ENCODE measurements at regions not wholly inside any gene's neighbourhood (a gene's known extent, or its start where the extent isn't known, plus 50 kb on each side); places are given as distances from the start of the nearest gene placed in this dataset.

DNA sequence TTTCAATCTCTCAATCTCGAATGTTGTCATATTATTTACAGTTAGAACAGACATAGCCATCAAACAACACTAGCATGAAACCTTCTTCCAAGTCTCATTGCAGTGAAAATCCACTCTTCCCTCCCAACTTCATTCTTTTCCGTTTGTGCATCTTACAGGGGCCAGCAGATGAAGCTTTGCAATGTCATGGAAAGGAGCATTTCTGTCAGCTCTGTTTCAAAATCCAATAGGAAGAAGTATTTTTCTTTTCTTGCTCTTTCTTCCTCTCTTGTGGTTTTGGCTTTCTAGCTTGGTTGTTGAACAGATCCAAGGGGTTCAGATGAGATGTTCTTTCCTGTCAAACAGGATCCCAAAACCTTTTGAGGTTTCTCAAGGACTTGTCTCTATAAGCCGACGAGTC is 416.6 kb downstream of the AEBP2 start:
- DNase-seq (ENCODE audit: low read depth in 4 of 4, low spot score in 1 of 4), result no peak

- DNase-seq (ENCODE audit: low read depth in 4 of 4, low spot score in 1 of 4), result no peak
These were observed 417.1 kb downstream of the AEBP2 start for GRCh38 chr12:19856389-19856788.

DNA sequence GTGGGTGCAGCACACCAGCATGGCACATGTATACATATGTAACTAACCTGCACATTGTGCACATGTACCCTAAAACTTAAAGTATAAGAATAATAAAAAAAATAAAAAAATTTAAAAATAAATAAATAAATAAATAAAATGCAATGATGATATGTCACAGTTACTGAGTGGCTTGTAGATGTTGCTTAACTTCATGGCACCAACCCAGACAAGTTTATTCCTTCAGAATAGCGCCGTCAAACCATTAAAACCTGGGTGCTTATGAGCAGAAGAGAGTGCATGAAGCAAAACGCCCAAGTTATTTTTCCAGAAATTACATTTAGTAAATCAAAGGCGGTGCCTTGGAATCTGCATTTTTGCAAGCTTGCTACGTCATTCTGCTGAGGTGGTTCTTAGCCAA is 417.9 kb downstream of the AEBP2 start:
- no peak for DNase-seq (ENCODE audit: low read depth in 4 of 4, low spot score in 1 of 4)

GRCh38 chr12:19867151-19867550 is 427.9 kb downstream of the AEBP2 start:
- DNase-seq (ENCODE audit: low read depth in 4 of 4, low spot score in 1 of 4), result no peak

DNA sequence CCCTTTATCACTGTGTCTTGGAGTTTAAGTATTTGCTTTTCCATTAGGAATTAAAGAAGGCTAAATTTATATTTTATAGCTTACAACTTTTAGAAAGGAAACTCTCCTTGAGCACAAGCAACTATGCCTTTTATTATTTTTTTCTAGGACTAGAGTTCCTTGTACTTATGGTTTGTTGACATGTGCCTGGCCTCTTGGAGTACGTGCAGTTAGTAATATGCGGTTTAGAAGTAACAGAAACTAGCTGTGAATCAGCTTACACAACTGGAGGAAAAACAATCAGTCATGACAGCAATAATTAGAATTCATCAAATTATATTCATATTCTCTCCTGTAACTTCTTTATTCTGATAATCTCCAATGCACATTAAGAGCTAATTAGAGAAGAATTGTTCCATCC is 428.7 kb downstream of the AEBP2 start:
- DNase-seq (ENCODE audit: low read depth in 4 of 4, low spot score in 1 of 4), result no peak

DNA sequence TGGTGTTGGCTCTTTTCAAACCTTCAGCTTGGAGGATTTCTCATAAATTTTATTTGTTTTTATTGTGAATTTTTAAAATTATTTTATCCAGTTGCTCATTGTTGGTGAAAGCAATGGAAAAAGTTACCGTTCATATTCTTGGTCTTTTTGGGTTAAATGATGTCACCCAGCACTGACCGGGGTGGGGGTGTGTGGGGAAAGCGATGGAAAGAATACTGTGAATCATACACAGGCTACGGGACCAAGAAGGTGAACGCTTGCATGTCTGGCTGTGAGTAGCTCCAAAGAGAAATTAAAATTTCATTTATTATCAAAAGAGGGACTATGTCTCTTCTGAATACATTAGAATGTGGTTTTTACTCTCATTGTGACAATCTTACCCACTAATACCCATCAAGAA is 430.1 kb downstream of the AEBP2 start:
- DNase-seq (ENCODE audit: low read depth in 4 of 4, low spot score in 1 of 4), result no peak

DNA sequence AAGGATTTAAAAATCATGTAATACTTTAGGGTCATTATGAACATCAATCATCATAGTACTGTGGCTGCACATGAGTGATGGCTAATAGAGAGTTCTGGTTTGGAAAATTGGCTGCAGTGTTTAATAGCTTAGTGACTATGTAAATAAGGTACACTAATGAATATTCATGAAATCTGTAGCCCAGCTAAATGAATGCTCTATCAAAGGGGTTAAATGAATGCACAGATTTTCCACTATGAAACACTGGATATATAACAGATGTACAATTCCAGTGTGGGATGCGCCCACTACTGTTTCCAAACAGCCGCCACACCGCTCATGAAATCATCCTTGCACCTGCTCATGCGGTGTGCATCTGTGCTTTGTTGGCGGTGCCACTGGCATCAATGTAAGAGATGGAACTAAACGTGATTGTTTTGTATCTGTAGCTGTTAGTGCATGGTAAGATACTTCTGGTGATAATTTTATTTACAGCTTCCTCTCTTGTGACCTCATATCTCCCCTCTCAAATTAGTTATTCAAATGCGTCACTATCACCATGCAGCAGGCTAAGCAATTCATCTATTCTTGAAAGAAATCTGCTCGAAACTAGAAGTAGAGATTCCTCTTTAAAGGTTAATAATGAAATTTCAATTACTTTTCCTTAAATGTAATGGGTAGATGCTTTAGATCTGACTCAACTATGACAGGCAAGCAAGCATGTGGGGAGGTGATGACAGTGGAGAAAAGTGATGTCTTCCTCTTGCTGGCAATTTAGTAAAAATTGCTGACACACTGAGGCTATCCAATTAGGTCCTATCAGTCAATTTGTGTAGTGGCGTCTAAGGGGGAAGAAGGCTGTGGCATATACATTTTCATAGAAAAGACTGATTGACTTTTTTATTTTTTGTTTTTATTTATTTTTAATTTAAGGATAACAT is 433.6 kb downstream of the AEBP2 start:
- no peak for DNase-seq (ENCODE audit: low read depth in 4 of 4, low spot score in 1 of 4)

GRCh38 chr12:19880076-19880475 is 440.8 kb downstream of the AEBP2 start:
- no peak for DNase-seq (ENCODE audit: low read depth in 4 of 4, low spot score in 1 of 4)

- DNase-seq (ENCODE audit: low read depth in 4 of 4, low spot score in 1 of 4), result no peak
These were observed 441.4 kb downstream of the AEBP2 start for GRCh38 chr12:19880721-19881120.

DNA sequence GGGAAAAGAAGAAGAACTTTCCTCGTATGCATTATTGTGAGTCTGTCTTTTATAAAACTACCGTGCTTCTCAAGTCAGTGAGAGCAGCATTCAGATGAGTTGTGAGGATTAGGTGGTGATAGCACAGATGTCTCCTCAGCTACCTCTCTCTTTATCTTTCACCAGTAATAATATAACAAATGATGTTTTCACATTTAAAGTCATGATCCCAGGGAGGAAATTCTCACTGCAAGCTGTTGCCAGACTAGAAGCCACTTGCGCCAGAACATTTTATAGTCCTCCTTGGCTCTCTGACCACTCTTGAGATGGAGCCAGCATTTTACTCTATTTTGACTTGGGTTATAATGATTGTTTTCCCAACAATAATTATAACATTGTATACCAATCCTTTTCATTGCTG is 443.1 kb downstream of the AEBP2 start:
- DNase-seq (ENCODE audit: low read depth in 4 of 4, low spot score in 1 of 4), result no peak

DNA sequence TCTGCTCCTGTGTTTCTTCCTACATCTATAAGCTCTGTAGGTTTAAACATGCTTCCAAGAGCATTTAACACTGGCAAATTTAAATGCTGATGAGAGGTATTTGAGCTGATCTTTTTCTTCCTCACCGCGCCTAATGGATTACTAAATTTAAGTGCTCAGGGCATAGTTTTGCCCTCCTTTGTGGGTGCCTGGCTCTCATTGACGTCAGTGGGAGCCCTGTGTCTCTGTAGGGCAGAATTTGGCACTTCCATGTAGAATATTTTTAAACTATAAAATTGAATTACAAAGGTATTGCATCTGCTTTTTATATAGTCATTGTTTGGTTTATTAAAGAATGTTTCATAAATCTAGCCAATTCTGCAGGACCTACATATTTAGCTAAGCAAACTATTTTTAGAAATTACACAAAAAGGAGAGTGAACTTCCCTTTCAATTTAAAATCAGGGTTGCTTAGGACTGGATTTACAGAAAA is 444.8 kb downstream of the AEBP2 start:
- DNase-seq (ENCODE audit: low read depth in 4 of 4, low spot score in 1 of 4), result no peak

GRCh38 chr12:19885093-19885812 is 446.0 kb downstream of the AEBP2 start:
- DNase-seq (ENCODE audit: low read depth in 4 of 4, low spot score in 1 of 4), result no peak

GRCh38 chr12:19886065-19886464 is 446.8 kb downstream of the AEBP2 start:
- DNase-seq (ENCODE audit: low read depth in 4 of 4, low spot score in 1 of 4), result no peak

GRCh38 chr12:19886639-19887064 is 447.4 kb downstream of the AEBP2 start:
- DNase-seq (ENCODE audit: low read depth in 4 of 4, low spot score in 1 of 4), result no peak

DNA sequence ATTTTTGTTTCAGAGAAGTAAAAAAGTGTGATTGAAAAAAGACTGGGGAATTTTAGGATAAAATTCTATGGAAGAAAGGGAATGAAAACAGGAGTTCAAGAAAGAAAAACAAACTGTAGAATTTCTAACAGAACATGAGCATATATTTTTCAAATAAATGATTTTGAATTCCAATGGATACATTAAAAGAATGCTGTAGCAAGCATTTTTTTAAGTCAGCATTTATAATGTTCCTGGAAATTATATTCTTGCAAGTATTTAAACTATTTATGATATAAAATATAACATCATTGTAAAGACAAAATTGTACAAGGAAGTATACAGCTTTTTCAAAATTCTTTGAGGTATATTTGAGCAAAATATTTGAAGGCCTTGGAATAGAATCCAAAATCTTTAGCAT is 450.7 kb downstream of the AEBP2 start:
- no peak for DNase-seq (ENCODE audit: low read depth in 4 of 4, low spot score in 1 of 4)

DNA sequence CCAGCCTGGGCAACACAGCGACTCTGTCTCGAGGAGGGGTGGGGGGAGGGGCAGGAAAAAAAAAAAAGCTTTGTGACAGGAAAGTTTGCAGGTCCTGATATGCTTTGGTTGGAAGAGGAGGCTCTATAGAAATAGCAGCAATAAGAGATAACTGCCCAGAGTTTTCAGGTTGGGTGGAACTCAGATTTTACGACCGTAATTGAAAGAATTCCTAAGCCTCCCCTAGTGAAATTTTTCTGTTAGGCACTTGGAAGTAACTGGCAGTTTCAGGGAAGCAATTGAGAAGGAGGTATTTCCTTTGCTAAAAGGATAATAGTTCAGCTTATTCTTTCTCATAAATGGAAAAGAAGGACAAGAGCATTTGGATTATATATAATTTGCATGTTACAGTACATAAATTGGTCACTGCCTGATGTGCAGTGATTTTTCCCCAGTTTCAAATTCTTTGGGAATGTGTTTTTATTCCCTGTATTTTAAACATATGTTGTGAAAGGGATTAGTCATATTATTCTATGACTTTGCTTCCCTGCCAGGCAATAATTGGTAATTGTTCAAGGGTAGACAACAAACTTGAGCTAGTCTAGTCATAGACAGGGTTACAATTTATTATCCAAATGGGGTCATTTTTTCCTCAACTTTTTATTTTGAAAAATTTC is 452.8 kb downstream of the AEBP2 start:
- DNase-seq (ENCODE audit: low read depth in 4 of 4, low spot score in 1 of 4), result no peak

DNA sequence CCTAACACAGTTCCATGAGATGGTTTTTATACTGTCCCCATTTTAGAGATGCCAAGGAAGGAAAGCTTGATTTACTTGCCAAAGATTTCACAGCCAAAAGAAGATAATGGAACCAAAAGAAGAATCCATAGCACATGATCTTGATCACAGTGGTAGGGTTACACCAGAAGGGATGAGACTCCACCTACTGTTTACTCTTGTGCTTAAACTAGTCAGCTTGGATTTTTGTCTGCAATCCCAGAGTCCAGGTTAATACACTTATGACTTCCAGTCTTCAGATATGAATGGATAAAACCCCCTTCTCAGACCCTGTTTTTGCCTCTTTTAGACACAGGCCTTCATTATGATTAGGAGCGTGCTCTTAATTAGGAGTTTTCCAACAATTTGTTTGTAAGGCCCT is 454.2 kb downstream of the AEBP2 start:
- DNase-seq (ENCODE audit: low read depth in 4 of 4, low spot score in 1 of 4), result no peak

DNA sequence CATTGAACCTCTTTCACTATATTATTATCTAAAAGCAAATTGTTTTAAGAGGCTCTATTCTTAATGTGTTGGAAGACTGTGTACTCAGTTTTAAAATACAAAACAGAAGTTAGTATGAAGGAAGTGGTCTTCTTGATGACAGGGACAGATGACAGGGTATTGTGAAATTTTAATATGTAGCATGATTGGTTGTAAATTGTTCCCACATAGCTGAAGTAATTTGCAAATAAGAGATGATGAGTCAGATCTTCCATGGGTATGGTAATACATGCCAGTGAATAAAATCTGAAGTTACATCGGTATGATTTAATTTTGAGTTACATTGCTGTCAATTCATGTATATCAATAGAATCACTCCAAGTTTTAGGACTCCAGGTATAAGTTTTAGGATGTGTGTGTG is 454.8 kb downstream of the AEBP2 start:
- no peak for DNase-seq (ENCODE audit: low read depth in 4 of 4, low spot score in 1 of 4)

DNA sequence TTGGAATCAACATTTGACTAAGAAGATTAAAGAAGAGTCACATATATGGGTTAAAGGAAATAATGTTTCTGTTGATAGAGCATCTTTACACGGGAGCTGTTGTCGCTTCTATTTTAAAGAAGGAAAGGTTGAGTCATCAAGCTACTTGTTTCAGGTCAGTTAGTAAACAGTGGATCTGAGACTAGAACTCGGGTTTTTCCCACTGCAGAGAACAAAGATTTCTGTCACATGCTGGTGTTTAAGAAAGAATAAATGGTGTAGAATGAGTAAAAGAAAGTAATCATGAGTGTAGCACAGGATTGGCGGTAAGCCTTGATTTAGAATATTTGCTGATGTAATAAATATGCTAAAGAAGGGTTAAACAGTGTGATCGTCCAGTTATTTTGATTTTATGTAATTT is 455.5 kb downstream of the AEBP2 start:
- DNase-seq (ENCODE audit: low read depth in 4 of 4, low spot score in 1 of 4), result no peak

DNA sequence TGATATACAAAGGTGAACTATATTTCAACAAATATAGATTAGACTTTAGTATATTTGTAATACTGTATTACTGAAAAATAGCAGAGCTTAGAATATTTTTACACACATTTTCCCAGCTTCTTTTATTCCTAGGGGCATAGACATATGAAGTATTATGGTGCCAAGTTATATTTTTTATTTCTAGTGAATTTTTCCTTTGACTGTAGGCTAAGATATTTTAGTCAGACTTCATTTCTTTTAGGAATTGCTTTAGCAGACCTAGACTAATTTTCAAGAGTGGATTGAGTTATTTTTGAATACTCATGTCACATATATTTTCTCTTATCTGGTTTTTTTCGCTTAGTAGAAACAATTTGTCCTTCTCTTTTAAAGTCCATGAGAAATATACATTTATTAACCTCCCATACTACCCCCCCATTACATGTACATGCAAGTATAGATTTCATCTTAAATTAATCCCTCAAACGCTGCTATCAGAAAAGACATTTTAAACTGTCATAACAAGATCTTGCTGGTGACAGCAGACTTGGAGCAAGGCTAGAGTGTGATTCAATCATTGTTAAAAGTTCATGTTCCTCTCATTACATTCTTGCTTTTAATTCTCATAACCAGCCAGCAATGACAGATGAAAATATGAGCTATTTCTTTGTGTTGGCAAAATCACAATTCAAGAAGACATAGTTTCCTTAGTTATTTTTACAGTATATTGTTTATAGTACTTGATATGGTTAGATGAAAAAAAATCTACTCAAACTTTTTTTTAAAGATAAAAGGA is 456.1 kb downstream of the AEBP2 start:
- no peak for DNase-seq (ENCODE audit: low read depth in 4 of 4, low spot score in 1 of 4)

DNA sequence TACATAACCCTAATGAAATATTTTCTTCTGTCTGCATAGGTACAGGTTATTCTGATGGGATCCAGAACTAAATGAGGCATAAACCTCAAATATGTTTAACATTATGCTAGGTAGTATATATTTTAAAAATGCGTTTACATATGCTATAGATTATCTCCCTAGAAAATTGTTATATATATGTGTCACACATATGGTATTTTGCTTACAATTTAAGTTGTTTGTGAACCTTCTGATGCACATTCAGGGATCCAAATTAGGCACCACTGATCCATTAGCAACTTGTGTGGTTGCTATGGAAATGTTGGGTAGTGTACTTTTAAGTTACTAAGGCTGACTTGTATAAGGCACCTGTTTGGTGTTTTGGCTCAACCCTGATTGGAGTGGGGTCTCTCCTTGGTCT is 456.7 kb downstream of the AEBP2 start:
- no peak for DNase-seq (ENCODE audit: low read depth in 4 of 4, low spot score in 1 of 4)

Measured in stimulated activated CD4-positive, alpha-beta T cell treated with anti-CD3 and anti-CD28 coated beads, Interleukin-1b, Interleukin-23, amount 100 ng/mL, for 24 hours (primary cell).